ENCODE measurements at regions not wholly inside any gene's neighbourhood (a gene's known extent, or its start where the extent isn't known, plus 50 kb on each side); places are given as distances from the start of the nearest gene placed in this dataset.

DNA sequence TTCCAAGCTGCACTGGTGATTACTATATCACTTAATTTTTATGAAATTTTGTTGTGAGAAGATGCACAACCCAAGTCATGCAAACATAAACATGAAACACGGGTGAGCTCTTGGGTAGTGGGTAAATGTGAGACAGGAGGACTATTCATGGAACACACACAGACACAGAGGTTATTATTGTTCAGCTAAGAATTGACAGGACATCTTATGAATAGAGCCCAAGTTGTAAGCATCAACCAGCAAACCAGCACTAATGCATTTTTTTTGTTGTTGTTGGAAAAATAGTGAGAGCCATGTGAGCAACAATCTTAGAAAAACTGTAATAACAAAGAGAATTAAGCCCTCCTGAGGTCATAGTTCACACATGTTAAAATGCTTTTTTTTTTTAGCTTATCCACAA is 1179.7 kb downstream of the GATA3 start:
- H3K36me3 ChIP-seq (ENCODE audit: low read length) = no peaks in the 10 kb centered on the region
- H3K27me3 ChIP-seq (ENCODE audit: low read length) = no peaks in the 10 kb centered on the region
- no peaks in the 10 kb centered on the region for H3K9me2 ChIP-seq (replicated peaks; ENCODE audit: insufficient read depth, low read length)
- H3K79me2 ChIP-seq (ENCODE audit: insufficient read depth, low read length) = no peaks in the 10 kb centered on the region
- H2AFZ ChIP-seq (ENCODE audit: low read depth, low read length, severe bottlenecking) = no peak overlapping the region
- no peak overlapping the region for H3K27ac ChIP-seq (ENCODE audit: low read depth, low read length)
- TF ChIP-seq CTCF (IDR thresholded peaks at IDR 0.05; ENCODE audit: insufficient read depth, low read length, poor library complexity, severe bottlenecking) = no peak
- no peak overlapping the region for H3K4me3 ChIP-seq (ENCODE audit: insufficient read depth, low read length, poor library complexity, severe bottlenecking)
- H3K9me3 ChIP-seq (ENCODE audit: insufficient read depth, low read length) = no peaks in the 10 kb centered on the region
- H4K20me1 ChIP-seq (ENCODE audit: low read depth, low read length) = no peaks in the 10 kb centered on the region
- H3K4me2 ChIP-seq (ENCODE audit: low read depth, low read length, poor library complexity, severe bottlenecking) = no peak overlapping the region
- no peaks in the 10 kb centered on the region for H3F3A ChIP-seq (ENCODE audit: insufficient read depth)
- no peak overlapping the region for H3K9ac ChIP-seq (ENCODE audit: low read length)

DNA sequence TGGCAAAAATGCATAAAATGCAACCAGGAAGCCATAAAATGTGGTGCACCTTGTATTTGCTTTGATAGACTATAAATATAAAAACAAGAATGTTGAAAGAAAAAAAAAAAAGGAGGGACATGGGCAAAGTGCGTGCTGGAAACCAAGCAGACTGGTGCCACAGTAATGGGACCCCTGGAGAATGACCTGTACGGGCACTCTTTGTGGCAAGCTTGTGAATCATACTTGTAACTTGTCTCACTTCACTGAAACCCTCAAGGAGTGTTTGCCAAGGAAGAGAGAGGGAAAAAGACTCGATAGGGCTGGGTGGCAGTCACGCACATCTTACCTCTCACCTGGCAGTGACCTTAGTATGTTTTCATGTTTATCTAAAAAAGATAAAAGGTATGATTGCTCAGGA is 1183.6 kb downstream of the GATA3 start:
- H3K9ac ChIP-seq (ENCODE audit: low read length) = no peak overlapping the region
- no peak overlapping the region for H2AFZ ChIP-seq (ENCODE audit: low read depth, low read length, severe bottlenecking)
- H4K20me1 ChIP-seq (ENCODE audit: low read depth, low read length) = no peaks in the 10 kb centered on the region

GRCh38 chr10:9239298-9239697 is 1184.8 kb downstream of the GATA3 start:
- no peak overlapping the region for H3K4me3 ChIP-seq (ENCODE audit: insufficient read depth, low read length, poor library complexity, severe bottlenecking)
- no peaks in the 10 kb centered on the region for H3F3A ChIP-seq (ENCODE audit: insufficient read depth)
- H3K27ac ChIP-seq (ENCODE audit: low read depth, low read length) = no peak overlapping the region
- TF ChIP-seq CTCF (IDR thresholded peaks at IDR 0.05; ENCODE audit: insufficient read depth, low read length, poor library complexity, severe bottlenecking) (no peak), EZH2phosphoT487 (conservative IDR thresholded peaks at IDR 0.05; ENCODE audit: low read length) (no peak)
- no peak overlapping the region for H3K4me2 ChIP-seq (ENCODE audit: low read depth, low read length, poor library complexity, severe bottlenecking)
- no peaks in the 10 kb centered on the region for H3K9me3 ChIP-seq (ENCODE audit: insufficient read depth, low read length)
- H3K79me2 ChIP-seq (ENCODE audit: insufficient read depth, low read length) = no peaks in the 10 kb centered on the region
- H3K27me3 ChIP-seq (ENCODE audit: low read length) = no peaks in the 10 kb centered on the region
- H2AFZ ChIP-seq (ENCODE audit: low read depth, low read length, severe bottlenecking) = no peak overlapping the region
- H3K36me3 ChIP-seq (ENCODE audit: low read length) = no peaks in the 10 kb centered on the region
- H3K9me2 ChIP-seq (replicated peaks; ENCODE audit: insufficient read depth, low read length) = no peaks in the 10 kb centered on the region
- H3K9ac ChIP-seq (ENCODE audit: low read length) = no peak overlapping the region
- no peaks in the 10 kb centered on the region for H4K20me1 ChIP-seq (ENCODE audit: low read depth, low read length)

More for the DNA sequence above, 1183.6 kb downstream of the GATA3 start:
- Histone ChIP-seq H3K27me3 (ENCODE audit: low read length) (no peaks in the 10 kb centered on the region), H3K9me2 (replicated peaks; ENCODE audit: insufficient read depth, low read length) (no peaks in the 10 kb centered on the region), H3K36me3 (ENCODE audit: low read length) (no peaks in the 10 kb centered on the region), H3K9me3 (ENCODE audit: insufficient read depth, low read length) (no peaks in the 10 kb centered on the region), H3F3A (ENCODE audit: insufficient read depth) (no peaks in the 10 kb centered on the region), H3K4me3 (ENCODE audit: insufficient read depth, low read length, poor library complexity, severe bottlenecking) (no peak overlapping the region), H3K27ac (ENCODE audit: low read depth, low read length) (no peak overlapping the region), H3K79me2 (ENCODE audit: insufficient read depth, low read length) (no peaks in the 10 kb centered on the region), H3K4me2 (ENCODE audit: low read depth, low read length, poor library complexity, severe bottlenecking) (no peak overlapping the region)
- no peak for TF ChIP-seq EZH2phosphoT487 (conservative IDR thresholded peaks at IDR 0.05; ENCODE audit: low read length)
- TF ChIP-seq CTCF (IDR thresholded peaks at IDR 0.05; ENCODE audit: insufficient read depth, low read length, poor library complexity, severe bottlenecking) = no peak
